ENCODE measurements at regions not wholly inside any gene's neighbourhood (a gene's known extent, or its start where the extent isn't known, plus 50 kb on each side); places are given as distances from the start of the nearest gene placed in this dataset.

- in situ Hi-C loops (cut with MboI): no loop called here
Observed at GRCh38 chr1:163406772-163407171, 85.0 kb downstream of the NUF2 start.

GRCh38 chr1:163408262-163408661, 86.5 kb downstream of the NUF2 start:
- FAIRE-seq: no peak
- no peaks in the 10 kb centered on the region for H3K9me3 ChIP-seq (replicated peaks; ENCODE audit: control insufficient read depth, insufficient read depth, low read length)
- ChIA-PET CTCF (no interaction called here), SMC1A (ENCODE audit: uncharacterized antibody, unreplicated experiment) (no interaction called here), POLR2A (no interaction called here), RAD21 (ENCODE audit: unreplicated experiment) (no interaction called here)
- no peak overlapping the region for H3K4me2 ChIP-seq (ENCODE audit: control insufficient read depth, insufficient read depth)
- no peak for ATAC-seq
- 62% methylated on average over 24 of the region's 24 CpGs for WGBS (ENCODE audit: insufficient coverage, insufficient replicate concordance, low lambda C conversion rate, missing lambda C conversion rate)
- no peak overlapping the region for H3K27ac ChIP-seq (ENCODE audit: control insufficient read depth, insufficient read depth)
- in situ Hi-C loops (cut with MboI): no loop called here
- no peaks in the 10 kb centered on the region for H3K27me3 ChIP-seq (replicated peaks in 1 of 2; ENCODE audit: control insufficient read depth in 2 of 2, insufficient read depth in 2 of 2, low read length in 1 of 2)
- H2AFZ ChIP-seq (ENCODE audit: control insufficient read depth, low read depth, low read length): no peak overlapping the region
- no TSS peak for BruUV-seq (replicated peaks)
- H3K9ac ChIP-seq (ENCODE audit: control insufficient read depth, insufficient read depth, low read length): no peak overlapping the region
- DNase-seq (ENCODE audit: low read depth, low spot score): no peak
- intact Hi-C loops (cut with micrococcal nuclease; ENCODE audit: unreplicated experiment): no loop called here
- no peaks in the 10 kb centered on the region for H3K36me3 ChIP-seq (ENCODE audit: control insufficient read depth in 2 of 2, insufficient read depth in 2 of 2, low read length in 1 of 2)
- no peaks in the 10 kb centered on the region for H3K4me1 ChIP-seq (ENCODE audit: control insufficient read depth, insufficient read depth, low read length)
- H3K4me3 ChIP-seq: no peak overlapping the region
- no peaks in the 10 kb centered on the region for H4K20me1 ChIP-seq (ENCODE audit: control insufficient read depth, insufficient read depth)
- H3K79me2 ChIP-seq (ENCODE audit: control insufficient read depth, insufficient read depth, low read length): no peaks in the 10 kb centered on the region
- TF ChIP-seq PBX3 (IDR thresholded peaks at IDR 0.05; ENCODE audit: insufficient replicate concordance, low read depth, low read length) (peak; percentile 55), BCL3 (IDR thresholded peaks at IDR 0.05; ENCODE audit: borderline replicate concordance, insufficient read depth, low read depth, low read length, poor library complexity, severe bottlenecking) (peak; percentile 95), BACH1 (IDR thresholded peaks at IDR 0.05; ENCODE audit: borderline replicate concordance) (no peak), SP1 (IDR thresholded peaks at IDR 0.05; ENCODE audit: low read depth, low read length) (no peak), ZNF24 (IDR thresholded peaks at IDR 0.05) (no peak)

More at GRCh38 chr1:163406772-163407171, 85.0 kb downstream of the NUF2 start:
- CTCF ChIA-PET: interaction anchor here (0.6 to 1.2 kb wide), 2 partner anchors 25 to 122 kb away, joined by 3 read pairs; no protein-coding TSS in a partner anchor
- BruUV-seq (replicated peaks): no TSS peak
- Histone ChIP-seq H3K27ac (ENCODE audit: control insufficient read depth, insufficient read depth) (no peak overlapping the region), H3K4me1 (ENCODE audit: control insufficient read depth, insufficient read depth, low read length) (no peaks in the 10 kb centered on the region), H3K79me2 (ENCODE audit: control insufficient read depth, insufficient read depth, low read length) (no peaks in the 10 kb centered on the region), H3K27me3 (replicated peaks in 1 of 2; ENCODE audit: control insufficient read depth in 2 of 2, insufficient read depth in 2 of 2, low read length in 1 of 2) (no peaks in the 10 kb centered on the region), H3K9me3 (replicated peaks; ENCODE audit: control insufficient read depth, insufficient read depth, low read length) (no peaks in the 10 kb centered on the region), H3K4me2 (ENCODE audit: control insufficient read depth, insufficient read depth) (no peak overlapping the region), H3K9ac (ENCODE audit: control insufficient read depth, insufficient read depth, low read length) (no peak overlapping the region), H4K20me1 (ENCODE audit: control insufficient read depth, insufficient read depth) (no peaks in the 10 kb centered on the region), H2AFZ (ENCODE audit: control insufficient read depth, low read depth, low read length) (no peak overlapping the region), H3K36me3 (ENCODE audit: control insufficient read depth in 2 of 2, insufficient read depth in 2 of 2, low read length in 1 of 2) (no peaks in the 10 kb centered on the region), H3K4me3 (no peak overlapping the region)
- TF ChIP-seq TCF12 (IDR thresholded peaks at IDR 0.05; ENCODE audit: low read depth, low read length) (no peak), WRNIP1 (IDR thresholded peaks at IDR 0.05; ENCODE audit: borderline replicate concordance, low read depth, low read length) (no peak), ASH2L (IDR thresholded peaks at IDR 0.05; ENCODE audit: borderline replicate concordance, low read depth) (no peak), HDAC6 (IDR thresholded peaks at IDR 0.05; ENCODE audit: unreplicated experiment) (no peak), NFYB (IDR thresholded peaks at IDR 0.05; ENCODE audit: insufficient read depth, low read depth, low read length) (no peak), PAX5 (IDR thresholded peaks at IDR 0.05; ENCODE audit: borderline replicate concordance, low read depth, low read length) (no peak), CREB1 (IDR thresholded peaks at IDR 0.05; ENCODE audit: low read depth) (no peak), E2F4 (IDR thresholded peaks at IDR 0.05; ENCODE audit: low read depth, low read length) (no peak), TARDBP (IDR thresholded peaks at IDR 0.05; ENCODE audit: borderline replicate concordance) (no peak), IKZF2 (IDR thresholded peaks at IDR 0.05) (no peak)
- intact Hi-C loops (cut with micrococcal nuclease; ENCODE audit: unreplicated experiment): no loop called here
- FAIRE-seq (no peak), DNase-seq (ENCODE audit: low read depth, low spot score) (no peak), ATAC-seq (no peak)
- POLR2A ChIA-PET: no interaction called here
- SMC1A ChIA-PET (ENCODE audit: uncharacterized antibody, unreplicated experiment): no interaction called here
- 43% methylated on average over 5 of the region's 7 CpGs for WGBS (ENCODE audit: insufficient coverage, insufficient replicate concordance, low lambda C conversion rate, missing lambda C conversion rate)
- RAD21 ChIA-PET (ENCODE audit: unreplicated experiment): no interaction called here
